ENCODE measurements at regions not wholly inside any gene's neighbourhood (a gene's known extent, or its start where the extent isn't known, plus 50 kb on each side); places are given as distances from the start of the nearest gene placed in this dataset.

- TF ChIP-seq REST (IDR thresholded peaks at IDR 0.05; ENCODE audit: borderline replicate concordance) = no peak
- no peak for TF ChIP-seq POLR2AphosphoS5 (IDR thresholded peaks at IDR 0.05)
- TF ChIP-seq CTCF (IDR thresholded peaks at IDR 0.05; ENCODE audit: poor library complexity, severe bottlenecking) = no peak
- TF ChIP-seq RAD21 (conservative IDR thresholded peaks at IDR 0.05) = no peak
- no peak for TF ChIP-seq EP300 (conservative IDR thresholded peaks at IDR 0.05; ENCODE audit: poor library complexity, severe bottlenecking)
- TF ChIP-seq EZH2 (IDR thresholded peaks at IDR 0.05; ENCODE audit: borderline replicate concordance, insufficient read depth, low read length, poor library complexity, severe bottlenecking) = no peak
- TF ChIP-seq MXI1 (conservative IDR thresholded peaks at IDR 0.05; ENCODE audit: poor library complexity, severe bottlenecking) = no peak
Observed at GRCh38 chr20:6616421-6616820, 151.1 kb upstream of the BMP2 start.
